Lung (tissue), 11 donors: ENCODE measurements at regions not wholly inside any gene's neighbourhood (a gene's known extent, or its start where the extent isn't known, plus 50 kb on each side); places are given as distances from the start of the nearest gene placed in this dataset.

ENCODE experiments used
- ATAC-seq: fragments of 200-7000 bp; cut with Tn5 transposase; one replicate; pipeline ENCODE4 v1.9.1; 2020; ENCODE audit warnings: moderate number of reproducible peaks; ENCODE audit not compliant: insufficient read depth, low FRiP score
- DNase-seq, 3 donors: peaks; one replicate each; pipeline ENCODE4 v3.0.0-alpha.2; 2013 to 2017
- H3K27ac ChIP-seq, 2 donors: one replicate each; pipeline ENCODE4 v1.5.1; 2013; ENCODE audit warnings: mild to moderate bottlenecking in 2 of 2, moderate library complexity in 2 of 2, control low read depth in 1 of 2, inconsistent platforms in 1 of 2, low read depth in 1 of 2, low read length in 1 of 2
- H3K27me3 ChIP-seq, 3 donors: one replicate each; pipeline ENCODE4 v1.5.1; 2013; ENCODE audit warnings: low read length in 2 of 3; ENCODE audit not compliant: control insufficient read depth in 3 of 3, insufficient read depth in 3 of 3
- H3K36me3 ChIP-seq, 4 donors: one replicate each; pipeline ENCODE4 v1.5.1; 2013; ENCODE audit warnings: low read length in 4 of 4, mild to moderate bottlenecking in 1 of 4, moderate library complexity in 1 of 4; ENCODE audit not compliant: control insufficient read depth in 4 of 4, insufficient read depth in 4 of 4
- H3K4me1 ChIP-seq, 5 donors: one replicate each; pipeline ENCODE4 v1.5.1; 2013; ENCODE audit warnings: low read length in 5 of 5, mild to moderate bottlenecking in 2 of 5, moderate library complexity in 1 of 5; ENCODE audit not compliant: control insufficient read depth in 5 of 5, insufficient read depth in 5 of 5
- H3K4me3 ChIP-seq: one replicate; pipeline ENCODE4 v1.5.1; 2013; ENCODE audit warnings: mild to moderate bottlenecking, control low read depth, moderate library complexity
- H3K9ac ChIP-seq, 2 donors: one replicate each; pipeline ENCODE4 v1.5.1; 2013; ENCODE audit warnings: low read length in 2 of 2, control low read depth in 1 of 2; ENCODE audit not compliant: insufficient read depth in 1 of 2
- H3K9me3 ChIP-seq, 4 donors: one replicate each; pipeline ENCODE4 v1.5.1; 2013; ENCODE audit warnings: low read length in 3 of 4, mild to moderate bottlenecking in 1 of 4, moderate library complexity in 1 of 4; ENCODE audit not compliant: control insufficient read depth in 4 of 4, insufficient read depth in 3 of 4
- WGBS, 2 donors: extraction: QIAGEN DNeasy Blood & Tissue Kit; methylation state at CpG; one replicate each; pipeline ENCODE4 v1.1.7; 2013; 5-methylcytosine and 5-hydroxymethylcytosine counted together
- TF ChIP-seq, protein P1 (sequence below): IDR thresholded peaks from 2 replicates; pipeline ENCODE4 v1.5.1; 2012; ENCODE audit warnings: mild to moderate bottlenecking; ENCODE audit errors: control extremely low read depth, extremely low read depth
- donor health status: control.
- donor health status: control.
- donor health status: Bipolar disorder and iron deficiency.
- donor health status: healthy.
- donor health status: DM: yes; HTN: yes; CAD: no.

DNA sequence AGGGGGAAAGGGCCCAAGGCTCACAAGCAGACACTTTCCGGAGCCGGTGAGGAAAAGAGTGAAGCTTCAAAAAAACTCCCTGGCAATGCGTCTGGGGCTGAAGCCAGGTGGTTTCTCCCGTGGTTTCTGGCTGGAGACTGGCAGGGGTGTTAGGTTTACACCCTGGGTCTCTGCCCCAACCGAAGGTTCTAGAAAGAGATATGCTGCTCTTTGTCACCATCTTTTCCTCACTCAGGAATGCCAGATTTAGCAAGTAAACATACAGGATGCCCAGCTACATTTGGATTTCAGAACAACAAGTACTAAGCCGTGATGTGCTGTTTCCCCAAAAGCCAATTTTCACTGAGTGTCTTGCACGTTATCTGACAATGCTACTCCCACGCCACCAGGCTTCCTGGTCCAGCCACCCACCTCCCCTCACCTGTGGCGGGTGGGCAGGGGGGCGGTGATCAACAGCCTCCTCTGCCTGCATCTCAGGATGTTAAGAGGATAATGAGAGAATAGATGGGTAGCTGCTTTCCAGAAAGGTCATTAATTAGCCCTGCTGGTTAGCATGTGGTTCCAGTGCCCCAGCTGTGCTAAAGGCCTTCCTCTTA is 69.6 kb upstream of the OLIG2 start:
- DNase-seq (no peak), ATAC-seq (no peak)
- no peak overlapping the region for H3K27ac ChIP-seq
- TF ChIP-seq, protein P1, sequence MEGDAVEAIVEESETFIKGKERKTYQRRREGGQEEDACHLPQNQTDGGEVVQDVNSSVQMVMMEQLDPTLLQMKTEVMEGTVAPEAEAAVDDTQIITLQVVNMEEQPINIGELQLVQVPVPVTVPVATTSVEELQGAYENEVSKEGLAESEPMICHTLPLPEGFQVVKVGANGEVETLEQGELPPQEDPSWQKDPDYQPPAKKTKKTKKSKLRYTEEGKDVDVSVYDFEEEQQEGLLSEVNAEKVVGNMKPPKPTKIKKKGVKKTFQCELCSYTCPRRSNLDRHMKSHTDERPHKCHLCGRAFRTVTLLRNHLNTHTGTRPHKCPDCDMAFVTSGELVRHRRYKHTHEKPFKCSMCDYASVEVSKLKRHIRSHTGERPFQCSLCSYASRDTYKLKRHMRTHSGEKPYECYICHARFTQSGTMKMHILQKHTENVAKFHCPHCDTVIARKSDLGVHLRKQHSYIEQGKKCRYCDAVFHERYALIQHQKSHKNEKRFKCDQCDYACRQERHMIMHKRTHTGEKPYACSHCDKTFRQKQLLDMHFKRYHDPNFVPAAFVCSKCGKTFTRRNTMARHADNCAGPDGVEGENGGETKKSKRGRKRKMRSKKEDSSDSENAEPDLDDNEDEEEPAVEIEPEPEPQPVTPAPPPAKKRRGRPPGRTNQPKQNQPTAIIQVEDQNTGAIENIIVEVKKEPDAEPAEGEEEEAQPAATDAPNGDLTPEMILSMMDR, result no peak
- peaks cover 0 to 54% (median 0%) of the 10 kb centered on the region in 3 donors for H3K27me3 ChIP-seq
- no peaks in the 10 kb centered on the region for H3K4me1 ChIP-seq
- no peak overlapping the region for H3K4me3 ChIP-seq
- H3K9ac ChIP-seq, result no peak overlapping the region
- H3K36me3 ChIP-seq, result no peaks in the 10 kb centered on the region
- H3K9me3 ChIP-seq, result no peaks in the 10 kb centered on the region
- 67 to 81% methylated on average over 10 of the region's 10 CpGs for WGBS, 2 donors

DNA sequence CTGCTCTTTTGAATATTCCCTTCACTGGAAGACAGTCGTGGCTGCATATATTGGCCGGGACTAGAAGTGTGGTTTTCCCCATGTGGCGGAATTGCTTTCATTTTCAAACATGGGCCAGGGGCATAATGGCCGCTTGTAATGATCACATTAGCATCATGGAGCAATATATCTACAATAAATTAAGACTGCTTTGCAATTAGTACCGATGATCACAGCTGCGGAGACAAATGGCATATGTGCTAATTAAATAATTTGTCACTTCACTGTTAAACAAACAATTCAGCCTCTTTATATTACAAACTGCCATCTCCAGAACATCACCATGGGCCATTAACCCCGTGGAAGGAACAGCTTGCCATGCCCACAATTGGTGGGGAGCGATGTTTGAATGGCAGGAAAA is 68.2 kb upstream of the OLIG2 start:
- Histone ChIP-seq H3K4me3 (no peak overlapping the region), H3K36me3 (no peaks in the 10 kb centered on the region), H3K27me3 (peaks cover 0 to 46% (median 0%) of the 10 kb centered on the region in 3 donors), H3K4me1 (no peaks in the 10 kb centered on the region), H3K9me3 (no peaks in the 10 kb centered on the region), H3K27ac (no peak overlapping the region), H3K9ac (no peak overlapping the region)
- WGBS, 2 donors, result 83 to 86% methylated on average over 8 of the region's 8 CpGs
- TF ChIP-seq, protein P1, result no peak
- no peak for DNase-seq
- ATAC-seq, result no peak

DNA sequence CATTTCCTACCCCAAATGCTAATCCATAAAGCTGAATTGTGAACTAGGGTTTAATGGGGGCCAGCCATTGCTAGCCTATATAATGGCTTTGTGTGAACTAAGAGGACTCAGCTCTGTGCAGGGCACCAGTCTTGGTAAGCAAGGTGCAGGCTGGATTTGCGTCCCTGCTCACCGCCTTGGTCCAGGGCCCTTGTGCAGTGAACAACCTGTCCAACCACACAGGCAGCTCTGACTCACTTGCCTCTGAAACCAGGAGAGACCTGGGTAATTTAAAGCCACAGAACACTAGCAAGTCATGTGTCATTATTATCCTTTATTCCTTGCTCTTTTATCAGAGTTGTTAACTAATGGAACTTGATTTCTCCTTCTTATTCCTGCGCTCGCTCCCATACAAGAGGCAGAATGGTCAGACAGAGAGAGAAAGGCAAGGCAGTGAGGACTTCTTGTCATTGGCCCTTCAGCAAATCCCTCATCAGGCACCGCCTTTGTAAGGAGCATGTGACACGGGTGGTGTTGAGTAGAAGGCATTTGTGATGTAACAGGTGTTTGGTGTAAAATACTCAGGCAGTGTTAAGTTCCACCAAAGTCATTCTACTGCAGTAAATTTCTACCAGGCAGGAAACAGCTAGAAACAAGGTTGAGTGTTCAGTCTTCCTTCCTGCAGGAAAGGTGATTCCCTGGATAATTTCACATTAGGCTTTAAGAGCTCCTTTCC is 67.3 kb upstream of the OLIG2 start:
- Histone ChIP-seq H3K36me3 (no peaks in the 10 kb centered on the region), H3K4me1 (no peaks in the 10 kb centered on the region), H3K4me3 (no peak overlapping the region), H3K27me3 (peaks cover 0 to 42% (median 3%) of the 10 kb centered on the region in 3 donors), H3K9ac (no peak overlapping the region), H3K27ac (no peak overlapping the region), H3K9me3 (no peaks in the 10 kb centered on the region)
- 73 to 78% methylated on average over 6 of the region's 6 CpGs for WGBS, 2 donors
- TF ChIP-seq, protein P1, result no peak
- DNase-seq (no peak), ATAC-seq (no peak)
